T-helper 1 cell treated with Interleukin-12 subunit alpha and Interleukin-12 subunit beta and Interleukin-4 antibody, amounts not matched to agents 30 ng/mL and 1 ng/mL, for 36 hours (primary cell): ENCODE measurements at regions not wholly inside any gene's neighbourhood (a gene's known extent, or its start where the extent isn't known, plus 50 kb on each side); places are given as distances from the start of the nearest gene placed in this dataset.
"Not testable (repeated sequence)": the region's sequence is repeated elsewhere in the genome, so short reads cannot be mapped to it uniquely, and the experiment has no call there.

Experiments used
- intact Hi-C: fragments of 100-400 bp; cut with micrococcal nuclease; formaldehyde crosslinking; loops from one replicate; pipeline ENCODE4 v1.15.1; 2024

DNA sequence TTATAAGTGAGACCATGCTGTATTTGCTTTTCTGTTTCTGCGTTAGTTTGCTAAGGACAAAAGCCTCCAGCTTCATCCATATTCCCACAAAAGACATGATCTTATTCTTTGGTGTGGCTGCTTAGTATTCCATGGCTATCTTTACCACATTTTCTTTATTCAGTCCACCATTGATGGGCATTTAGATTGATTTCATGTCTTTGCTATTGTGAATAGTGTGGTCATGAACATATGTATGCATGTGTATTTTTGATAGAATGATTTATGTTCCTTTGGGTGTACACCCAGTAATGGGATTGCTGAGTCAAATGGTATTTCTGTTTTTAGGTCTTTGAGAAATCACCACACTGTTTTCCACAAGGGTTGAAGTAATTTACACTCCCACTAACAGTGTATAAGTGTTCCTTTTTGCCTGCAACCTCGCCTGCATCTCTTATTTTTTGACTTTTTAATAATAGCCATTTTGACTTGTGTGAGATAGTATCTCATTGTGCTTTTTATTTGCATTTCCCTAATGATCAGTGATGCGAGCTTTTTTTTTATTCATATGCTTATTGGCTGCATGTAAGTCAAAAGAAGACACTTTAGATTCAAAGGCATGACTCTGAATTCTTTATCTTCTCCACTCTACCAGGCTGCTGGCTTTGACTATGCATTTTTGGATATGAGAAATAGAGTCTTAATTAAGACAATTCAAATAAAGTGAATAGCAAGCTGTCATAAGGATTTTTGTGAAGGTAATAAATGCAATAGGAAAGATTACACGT is 183.3 kb upstream of the SYNPR start:
- intact Hi-C loops: no loop called here

GRCh38 chr3:63096248-63097058 is 181.7 kb upstream of the SYNPR start:
- intact Hi-C loops: no loop called here

- intact Hi-C loops: no loop called here
These were observed 180.7 kb upstream of the SYNPR start for GRCh38 chr3:63097396-63097795.

GRCh38 chr3:63116922-63117321 is 161.2 kb upstream of the SYNPR start:
- intact Hi-C loops: no loop called here

- intact Hi-C loops: no loop called here
These were observed 154.0 kb upstream of the SYNPR start for GRCh38 chr3:63124090-63124489.

- intact Hi-C loops: no loop called here
These were observed 151.6 kb upstream of the SYNPR start for GRCh38 chr3:63126530-63126929.

DNA sequence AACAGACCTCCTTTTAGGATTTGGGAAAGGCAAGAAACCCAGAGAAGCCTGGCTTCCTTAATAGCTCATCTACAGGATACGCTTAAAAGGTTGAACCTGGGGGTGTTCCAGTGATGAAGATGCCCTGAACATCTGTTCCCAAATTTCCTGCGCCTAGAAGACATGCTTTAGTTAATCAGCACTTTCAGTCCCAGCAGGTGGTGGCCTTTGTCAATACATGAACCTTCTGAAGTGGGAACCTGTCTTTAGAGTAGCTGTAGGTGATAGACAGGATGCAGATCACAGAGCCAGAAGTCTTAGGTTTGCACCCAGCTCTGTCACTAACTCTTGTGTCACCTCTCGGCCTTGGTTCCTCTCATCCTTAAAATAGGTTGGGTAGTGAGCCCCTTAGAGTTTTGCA is 149.7 kb upstream of the SYNPR start:
- intact Hi-C loops: no loop called here

- intact Hi-C loops: no loop called here
These were observed 147.5 kb upstream of the SYNPR start for GRCh38 chr3:63130625-63131024.

- intact Hi-C loops: no loop called here
These were observed 145.5 kb upstream of the SYNPR start for GRCh38 chr3:63132461-63133250.

- intact Hi-C loops: no loop called here
These were observed 142.7 kb upstream of the SYNPR start for GRCh38 chr3:63135367-63135766.

GRCh38 chr3:63136249-63136648 is 141.9 kb upstream of the SYNPR start:
- intact Hi-C loops: not testable (repeated sequence)

GRCh38 chr3:63142681-63143080 is 135.4 kb upstream of the SYNPR start:
- intact Hi-C loops: no loop called here

GRCh38 chr3:63146154-63146553 is 132.0 kb upstream of the SYNPR start:
- intact Hi-C loops: no loop called here

DNA sequence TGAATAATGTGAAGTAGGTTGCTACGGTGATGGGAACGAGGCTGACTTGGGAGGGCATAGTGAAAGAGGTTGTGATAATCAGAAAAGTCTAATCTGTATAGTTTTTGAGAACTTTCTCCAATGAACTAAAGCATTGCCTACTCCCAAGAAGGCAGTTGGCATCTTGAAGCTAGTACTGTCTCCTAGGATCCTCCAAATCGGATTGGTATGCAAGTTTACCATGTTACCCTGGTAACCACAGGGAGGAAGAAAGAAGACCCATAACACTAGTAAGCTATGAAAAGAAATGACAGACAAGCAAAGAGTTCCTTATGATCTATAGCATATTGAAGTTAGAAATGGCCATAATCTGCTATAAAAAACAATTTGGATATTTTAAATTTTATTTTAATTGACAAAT is 127.2 kb upstream of the SYNPR start:
- intact Hi-C loops: no loop called here

DNA sequence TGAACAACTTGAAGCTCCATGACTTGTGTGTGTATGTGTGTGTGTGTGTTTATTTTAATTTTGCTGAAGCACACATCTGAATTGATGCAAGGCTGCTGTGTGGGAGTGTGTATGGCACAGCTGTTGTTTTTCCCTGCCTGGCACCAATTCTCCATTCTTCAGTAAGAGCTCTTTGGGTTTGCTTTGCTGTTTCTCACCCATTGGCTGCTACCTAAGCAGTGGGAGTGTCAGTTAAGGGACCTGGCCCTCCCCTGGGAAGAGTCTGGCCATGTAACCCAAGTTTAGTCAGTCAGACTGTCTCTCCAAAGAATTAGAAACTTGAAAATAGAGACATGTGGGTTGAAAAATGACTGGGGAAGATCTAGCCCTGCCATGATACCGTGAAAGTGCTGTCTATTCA is 126.2 kb upstream of the SYNPR start:
- intact Hi-C loops: no loop called here

- intact Hi-C loops: no loop called here
These were observed 118.3 kb upstream of the SYNPR start for GRCh38 chr3:63159764-63160163.

DNA sequence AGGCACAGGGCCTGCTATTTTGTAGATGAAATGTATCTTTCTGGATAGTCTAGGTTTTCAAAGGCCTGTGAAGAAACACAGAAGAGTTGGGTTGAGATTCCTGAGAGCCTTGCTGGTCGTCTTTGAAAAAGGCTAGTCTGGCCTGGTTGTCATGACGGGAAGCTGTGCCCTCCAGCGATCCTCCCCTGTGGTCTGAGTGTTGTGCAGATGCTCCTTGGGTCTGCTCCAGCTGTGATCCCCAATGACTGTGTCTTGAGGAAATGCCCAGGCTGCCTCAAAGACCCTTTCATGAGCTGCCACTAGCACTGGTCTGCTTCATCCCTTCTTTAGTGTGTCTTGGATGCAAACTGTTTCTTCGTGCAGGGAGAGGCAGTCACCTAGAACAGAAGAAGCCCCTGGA is 111.0 kb upstream of the SYNPR start:
- intact Hi-C loops: no loop called here

DNA sequence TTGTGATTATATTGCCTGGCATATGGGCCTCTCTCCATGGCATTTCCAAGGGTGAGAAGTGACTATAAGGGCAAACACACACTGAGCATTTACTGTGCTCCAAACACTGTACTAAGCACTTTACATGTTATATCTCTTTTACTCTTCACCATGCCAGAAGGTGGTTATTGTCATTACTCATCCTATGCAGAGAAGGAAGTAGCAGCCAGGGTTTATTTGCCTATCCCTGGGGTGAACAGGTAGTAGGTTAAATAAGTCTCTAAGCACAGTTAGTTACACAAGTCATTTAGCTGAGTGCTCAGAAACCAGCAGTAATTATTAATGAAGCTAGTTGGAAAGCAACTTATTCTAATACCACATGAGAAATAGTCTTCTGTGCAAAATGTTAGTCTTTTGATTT is 109.9 kb upstream of the SYNPR start:
- intact Hi-C loops: no loop called here

GRCh38 chr3:63179862-63180522 is 98.1 kb upstream of the SYNPR start:
- intact Hi-C loops: no loop called here

GRCh38 chr3:63192248-63192647 is 85.9 kb upstream of the SYNPR start:
- intact Hi-C loops: no loop called here

DNA sequence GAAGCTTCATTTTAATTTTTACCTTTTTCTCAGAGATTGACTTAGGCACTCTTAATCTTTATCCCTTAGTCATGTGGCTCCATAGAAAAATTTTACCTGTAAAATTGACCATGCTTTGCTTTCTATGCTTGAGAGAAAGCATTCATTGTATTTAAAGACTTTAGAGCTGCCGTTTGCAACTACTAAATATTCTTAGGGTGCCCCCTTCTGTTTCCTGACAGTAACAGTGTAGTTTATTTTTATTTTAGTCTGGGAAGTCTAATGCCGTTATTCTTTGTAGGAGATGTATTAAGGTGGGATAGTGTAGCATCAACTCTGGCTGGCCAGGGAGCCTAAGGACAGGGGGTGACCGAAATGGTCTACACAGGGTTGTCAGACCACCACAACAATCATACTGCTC is 84.5 kb upstream of the SYNPR start:
- intact Hi-C loops: no loop called here

DNA sequence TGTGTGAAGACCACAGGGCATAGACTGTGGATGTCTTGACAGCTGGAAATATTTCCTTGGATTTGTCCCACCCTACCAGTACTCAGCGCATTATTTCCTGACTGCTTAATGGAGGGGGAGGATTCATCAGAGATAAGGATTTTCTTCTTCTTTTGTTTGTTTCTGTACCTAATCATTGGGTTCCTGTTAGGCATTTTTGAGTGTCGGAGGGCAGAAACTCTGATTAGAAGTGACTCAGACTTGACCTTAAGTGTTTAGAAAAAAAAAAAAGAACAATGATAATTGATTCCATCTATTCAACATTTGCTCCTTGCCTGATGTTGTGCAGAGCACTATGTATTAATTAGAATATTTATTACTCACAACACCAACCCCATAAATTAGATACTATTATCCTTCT is 78.5 kb upstream of the SYNPR start:
- intact Hi-C loops: no loop called here
